Esophagus squamous epithelium (tissue), 4 donors: ENCODE measurements at regions not wholly inside any gene's neighbourhood (a gene's known extent, or its start where the extent isn't known, plus 50 kb on each side); places are given as distances from the start of the nearest gene placed in this dataset.

Experiments used
- POLR2A ChIP-seq, 4 donors: fragments of 450-650 bp; IDR thresholded peaks; one replicate each; pipeline ENCODE4 v1.6.1; 2017; ENCODE audit warnings: antibody characterized with exemption in 4 of 4, mild to moderate bottlenecking in 4 of 4, moderate library complexity in 3 of 4
- TF ChIP-seq, protein P1 (sequence below), 6 experiments: fragments of 450-650 bp in 4 of 6; fragments of 200-600 bp in 2 of 6; sonication (generic) in 2 of 6; IDR thresholded peaks; one replicate each; pipeline ENCODE4 v1.5.1; 2016 to 2019; ENCODE audit warnings: antibody characterized with exemption in 6 of 6, mild to moderate bottlenecking in 4 of 6, moderate library complexity in 4 of 6

- TF ChIP-seq, protein P1, sequence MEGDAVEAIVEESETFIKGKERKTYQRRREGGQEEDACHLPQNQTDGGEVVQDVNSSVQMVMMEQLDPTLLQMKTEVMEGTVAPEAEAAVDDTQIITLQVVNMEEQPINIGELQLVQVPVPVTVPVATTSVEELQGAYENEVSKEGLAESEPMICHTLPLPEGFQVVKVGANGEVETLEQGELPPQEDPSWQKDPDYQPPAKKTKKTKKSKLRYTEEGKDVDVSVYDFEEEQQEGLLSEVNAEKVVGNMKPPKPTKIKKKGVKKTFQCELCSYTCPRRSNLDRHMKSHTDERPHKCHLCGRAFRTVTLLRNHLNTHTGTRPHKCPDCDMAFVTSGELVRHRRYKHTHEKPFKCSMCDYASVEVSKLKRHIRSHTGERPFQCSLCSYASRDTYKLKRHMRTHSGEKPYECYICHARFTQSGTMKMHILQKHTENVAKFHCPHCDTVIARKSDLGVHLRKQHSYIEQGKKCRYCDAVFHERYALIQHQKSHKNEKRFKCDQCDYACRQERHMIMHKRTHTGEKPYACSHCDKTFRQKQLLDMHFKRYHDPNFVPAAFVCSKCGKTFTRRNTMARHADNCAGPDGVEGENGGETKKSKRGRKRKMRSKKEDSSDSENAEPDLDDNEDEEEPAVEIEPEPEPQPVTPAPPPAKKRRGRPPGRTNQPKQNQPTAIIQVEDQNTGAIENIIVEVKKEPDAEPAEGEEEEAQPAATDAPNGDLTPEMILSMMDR (IDR thresholded peaks at IDR 0.05), result no peak
- no peak for TF ChIP-seq POLR2A (IDR thresholded peaks at IDR 0.05)
These were observed 134.1 kb upstream of the SP4 start for GRCh38 chr7:21293771-21294170.
